CD4-positive, alpha-beta T cell (primary cell): ENCODE measurements at regions not wholly inside any gene's neighbourhood (a gene's known extent, or its start where the extent isn't known, plus 50 kb on each side); places are given as distances from the start of the nearest gene placed in this dataset.
A peak's percentile ranks its signal among the peaks of the same experiment; 100 is the strongest.

Experiments used
- ATAC-seq: fragments of 200-7000 bp; cut with Tn5 transposase; one replicate; pipeline ENCODE4 v1.10.0; 2022; ENCODE audit warnings: mild to moderate bottlenecking; ENCODE audit not compliant: poor library complexity
- CTCF ChIA-PET: fragments of 350-600 bp; sonication (Branson Sonifier 250); formaldehyde crosslinking; loops from one replicate; lab custom pipeline; 2021; ENCODE audit warnings: antibody characterized with exemption, inconsistent platforms; lab: Charles Lee
- POLR2A ChIA-PET: fragments of 350-600 bp; sonication (Branson Sonifier 250); formaldehyde crosslinking; loops from one replicate; lab custom pipeline; 2021; ENCODE audit warnings: antibody characterized with exemption, inconsistent platforms; lab: Charles Lee
- DNase-seq, 14 experiments: peaks; one replicate each; pipeline ENCODE4 v3.0.0-alpha.2; 2013 to 2020; ENCODE audit warnings: mixed read lengths in 2 of 14
- H3K27ac ChIP-seq, 2 donors: one replicate each; pipeline versions ENCODE4 v1.5.1 to v1.7.0; 2013; ENCODE audit warnings: low read length in 2 of 2, low read depth in 1 of 2, mild to moderate bottlenecking in 1 of 2
- H3K27me3 ChIP-seq, 2 experiments: 1 replicate in 1 of 2; 2 replicates in 1 of 2; pipeline versions ENCODE4 v1.6.1 to v1.7.0; 2013; ENCODE audit warnings: low read length in 2 of 2, control low read depth in 1 of 2, mild to moderate bottlenecking in 1 of 2, moderate library complexity in 1 of 2; ENCODE audit not compliant: insufficient read depth in 2 of 2, control insufficient read depth in 1 of 2
- H3K36me3 ChIP-seq: one replicate; pipeline ENCODE4 v1.6.1; 2013; ENCODE audit warnings: low read length, control low read depth; ENCODE audit not compliant: insufficient read depth
- H3K4me1 ChIP-seq: one replicate; pipeline ENCODE4 v1.6.1; 2013; ENCODE audit warnings: low read length, control low read depth; ENCODE audit not compliant: insufficient read depth
- H3K4me3 ChIP-seq: one replicate; pipeline ENCODE4 v1.5.1; 2013; ENCODE audit warnings: mild to moderate bottlenecking, low read length, moderate library complexity
- H3K9me3 ChIP-seq, 2 experiments: 1 replicate in 1 of 2; 2 replicates in 1 of 2; pipeline versions ENCODE4 v1.6.1 to v1.7.0; 2013; ENCODE audit warnings: low read length in 2 of 2, mild to moderate bottlenecking in 2 of 2, control low read depth in 1 of 2, moderate library complexity in 1 of 2; ENCODE audit not compliant: control insufficient read depth in 1 of 2, insufficient read depth in 1 of 2
- H3K27ac Mint-ChIP-seq: one replicate; pipeline ENCODE4 v1.8.0; 2020; ENCODE audit warnings: mixed read lengths
- H3K27me3 Mint-ChIP-seq: one replicate; pipeline ENCODE4 v1.8.0; 2021; ENCODE audit warnings: mixed read lengths
- H3K36me3 Mint-ChIP-seq: one replicate; pipeline ENCODE4 v1.8.0; 2021; ENCODE audit warnings: low read depth, mixed read lengths
- H3K4me1 Mint-ChIP-seq: one replicate; pipeline ENCODE4 v1.8.0; 2021; ENCODE audit warnings: low read depth, mixed read lengths
- H3K4me3 Mint-ChIP-seq: one replicate; pipeline ENCODE4 v1.8.0; 2020; ENCODE audit warnings: mild to moderate bottlenecking, mixed read lengths
- H3K9me3 Mint-ChIP-seq: one replicate; pipeline ENCODE4 v1.8.0; 2020; ENCODE audit warnings: mixed read lengths
- CTCF ChIP-seq: fragments of 200-600 bp; IDR thresholded peaks from one replicate; pipeline ENCODE4 v1.8.0; 2022; ENCODE audit warnings: antibody characterized with exemption, mild to moderate bottlenecking
- intact Hi-C, 2 experiments: fragments of 100-400 bp; cut with DNase I in 1 of 2; cut with micrococcal nuclease in 1 of 2; formaldehyde crosslinking; loops; one replicate each; pipeline versions ENCODE4 v1.15.1 to v1.9.0; 2023 to 2025; cut with DNase I, micrococcal nuclease

- Mint-ChIP-seq H3K36me3 (no peaks in the 10 kb centered on the region), H3K27ac (no peak overlapping the region), H3K9me3 (no peaks in the 10 kb centered on the region), H3K4me3 (no peak overlapping the region), H3K27me3 (no peaks in the 10 kb centered on the region), H3K4me1 (peaks cover 19% of the 10 kb centered on the region)
- Histone ChIP-seq H3K4me3 (no peak overlapping the region), H3K9me3 (no peaks in the 10 kb centered on the region), H3K36me3 (no peaks in the 10 kb centered on the region), H3K4me1 (no peaks in the 10 kb centered on the region), H3K27ac (no peak overlapping the region), H3K27me3 (no peaks in the 10 kb centered on the region)
- POLR2A ChIA-PET = no interaction called here
- TF ChIP-seq CTCF = no peak
- no peak for ATAC-seq
- CTCF ChIA-PET = no interaction called here
- no peak for DNase-seq
- intact Hi-C loops = no loop called here
Observed at GRCh38 chr4:56746639-56747038, 65.5 kb upstream of the HOPX start.

- Mint-ChIP-seq H3K27me3 (no peaks in the 10 kb centered on the region), H3K9me3 (no peaks in the 10 kb centered on the region), H3K27ac (no peak overlapping the region), H3K4me1 (peaks cover 15% of the 10 kb centered on the region), H3K4me3 (no peak overlapping the region), H3K36me3 (no peaks in the 10 kb centered on the region)
- Histone ChIP-seq H3K27ac (no peak overlapping the region), H3K27me3 (no peaks in the 10 kb centered on the region), H3K36me3 (no peaks in the 10 kb centered on the region), H3K4me3 (no peak overlapping the region), H3K4me1 (no peaks in the 10 kb centered on the region), H3K9me3 (no peaks in the 10 kb centered on the region)
- ATAC-seq (no peak), DNase-seq (no peak)
- intact Hi-C loops = no loop called here
- no peak for TF ChIP-seq CTCF
- ChIA-PET CTCF (no interaction called here), POLR2A (interaction anchor here (2.8 kb wide), 1 partner anchor 13 kb away, joined by 16 read pairs; no protein-coding TSS in a partner anchor)
Observed at GRCh38 chr4:56745042-56745441, 63.9 kb upstream of the HOPX start.

GRCh38 chr4:56744030-56744429 lies 62.9 kb upstream of the HOPX start:
- ChIA-PET CTCF (interaction anchor here (0.6 kb wide), 1 partner anchor 26 kb away, joined by 3 read pairs; no protein-coding TSS in a partner anchor), POLR2A (interaction anchor here (2.8 kb wide), 1 partner anchor 14 kb away, joined by 16 read pairs; no protein-coding TSS in a partner anchor)
- Mint-ChIP-seq H3K4me3 (no peak overlapping the region), H3K36me3 (no peaks in the 10 kb centered on the region), H3K27ac (no peak overlapping the region), H3K27me3 (no peaks in the 10 kb centered on the region), H3K4me1 (peaks cover 15% of the 10 kb centered on the region), H3K9me3 (no peaks in the 10 kb centered on the region)
- H3K27me3 ChIP-seq = no peaks in the 10 kb centered on the region
- no peaks in the 10 kb centered on the region for H3K9me3 ChIP-seq
- no peaks in the 10 kb centered on the region for H3K4me1 ChIP-seq
- TF ChIP-seq CTCF = no peak
- DNase-seq (no peak), ATAC-seq (peak; percentile 48)
- intact Hi-C loops = no loop called here
- no peaks in the 10 kb centered on the region for H3K36me3 ChIP-seq
- H3K4me3 ChIP-seq = no peak overlapping the region
- H3K27ac ChIP-seq = no peak overlapping the region
